Nephron progenitor cell (in vitro differentiated cells): ENCODE measurements at regions not wholly inside any gene's neighbourhood (a gene's known extent, or its start where the extent isn't known, plus 50 kb on each side); places are given as distances from the start of the nearest gene placed in this dataset.
A peak's percentile ranks its signal among the peaks of the same experiment; 100 is the strongest.

Experiments used
- DNase-seq: peaks from one replicate; pipeline ENCODE4 v3.0.0; 2021
- H3K27ac Mint-ChIP-seq: 2 replicates; pipeline ENCODE4 v1.8.0; 2021; ENCODE audit warnings: mild to moderate bottlenecking, moderate library complexity, mixed read lengths
- H3K27me3 Mint-ChIP-seq: 2 replicates; pipeline ENCODE4 v1.8.0; 2021; ENCODE audit warnings: mild to moderate bottlenecking, low read depth, mixed read lengths; ENCODE audit not compliant: poor library complexity
- H3K36me3 Mint-ChIP-seq: 2 replicates; pipeline ENCODE4 v1.8.0; 2021; ENCODE audit warnings: low read depth, mixed read lengths
- H3K4me1 Mint-ChIP-seq: 2 replicates; pipeline ENCODE4 v1.8.0; 2021; ENCODE audit warnings: mixed read lengths
- H3K4me3 Mint-ChIP-seq: 2 replicates; pipeline ENCODE4 v1.8.0; 2021; ENCODE audit warnings: mild to moderate bottlenecking, moderate library complexity, mixed read lengths
- H3K9me3 Mint-ChIP-seq: 2 replicates; pipeline ENCODE4 v1.8.0; 2021; ENCODE audit warnings: mild to moderate bottlenecking, moderate library complexity, mixed read lengths
- TF ChIP-seq, protein P1 (sequence below): fragments of 200-600 bp; sonication (generic); IDR thresholded peaks from 2 replicates; pipeline ENCODE4 v1.5.0; 2021; ENCODE audit warnings: antibody characterized with exemption

DNA sequence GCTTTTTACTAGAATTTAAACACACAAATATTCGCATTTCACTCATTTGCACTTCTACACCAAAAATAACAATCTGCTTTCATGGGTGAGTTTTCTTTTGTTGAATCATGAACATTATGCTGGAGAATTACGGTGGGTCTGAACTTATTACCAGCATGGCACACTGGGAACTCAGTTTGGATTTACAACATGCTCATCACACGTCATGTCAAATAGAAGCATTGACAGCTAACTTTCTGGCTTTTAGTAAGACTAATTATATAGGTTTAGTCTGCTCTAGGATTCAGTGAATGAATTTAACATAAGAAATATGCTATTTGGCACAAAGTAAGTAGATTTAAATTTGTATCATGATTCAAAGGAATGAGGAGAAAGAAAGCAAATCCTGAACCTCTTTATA is 290.4 kb downstream of the TMEM167A start:
- no peaks in the 10 kb centered on the region for H3K27me3 Mint-ChIP-seq
- H3K36me3 Mint-ChIP-seq = no peaks in the 10 kb centered on the region
- H3K9me3 Mint-ChIP-seq = no peaks in the 10 kb centered on the region
- no peak overlapping the region for H3K4me3 Mint-ChIP-seq
- no peak overlapping the region for H3K27ac Mint-ChIP-seq
- DNase-seq = no peak
- H3K4me1 Mint-ChIP-seq = no peaks in the 10 kb centered on the region
- TF ChIP-seq, protein P1, sequence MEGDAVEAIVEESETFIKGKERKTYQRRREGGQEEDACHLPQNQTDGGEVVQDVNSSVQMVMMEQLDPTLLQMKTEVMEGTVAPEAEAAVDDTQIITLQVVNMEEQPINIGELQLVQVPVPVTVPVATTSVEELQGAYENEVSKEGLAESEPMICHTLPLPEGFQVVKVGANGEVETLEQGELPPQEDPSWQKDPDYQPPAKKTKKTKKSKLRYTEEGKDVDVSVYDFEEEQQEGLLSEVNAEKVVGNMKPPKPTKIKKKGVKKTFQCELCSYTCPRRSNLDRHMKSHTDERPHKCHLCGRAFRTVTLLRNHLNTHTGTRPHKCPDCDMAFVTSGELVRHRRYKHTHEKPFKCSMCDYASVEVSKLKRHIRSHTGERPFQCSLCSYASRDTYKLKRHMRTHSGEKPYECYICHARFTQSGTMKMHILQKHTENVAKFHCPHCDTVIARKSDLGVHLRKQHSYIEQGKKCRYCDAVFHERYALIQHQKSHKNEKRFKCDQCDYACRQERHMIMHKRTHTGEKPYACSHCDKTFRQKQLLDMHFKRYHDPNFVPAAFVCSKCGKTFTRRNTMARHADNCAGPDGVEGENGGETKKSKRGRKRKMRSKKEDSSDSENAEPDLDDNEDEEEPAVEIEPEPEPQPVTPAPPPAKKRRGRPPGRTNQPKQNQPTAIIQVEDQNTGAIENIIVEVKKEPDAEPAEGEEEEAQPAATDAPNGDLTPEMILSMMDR = no peak

DNA sequence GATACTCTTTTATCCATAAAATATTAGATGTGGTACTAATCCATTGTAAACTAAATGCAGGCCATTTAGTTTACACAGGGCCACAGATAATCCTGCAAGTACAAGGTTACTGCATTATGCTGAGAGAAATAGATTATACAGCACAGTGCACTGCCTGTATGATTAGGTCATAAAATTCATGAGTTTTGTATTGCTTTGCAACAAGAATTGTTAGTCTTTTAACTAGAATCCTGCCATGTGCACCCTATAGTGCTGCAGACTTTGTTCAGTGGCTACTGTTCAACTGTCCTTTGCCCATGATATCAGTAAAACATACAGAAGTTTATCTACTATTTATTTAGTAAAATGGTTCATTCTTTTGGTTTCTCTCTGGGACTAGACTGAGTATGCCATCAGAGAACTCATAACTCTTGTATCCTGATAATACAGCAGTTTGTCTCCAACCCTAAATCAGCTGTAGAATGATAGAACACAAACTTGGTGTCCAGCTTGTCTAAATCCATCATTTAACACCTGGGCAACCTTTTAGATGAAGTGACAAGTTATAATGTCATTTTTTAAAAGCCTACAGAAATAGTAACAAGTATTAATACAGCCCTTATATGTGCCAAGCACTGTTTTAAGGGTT is 291.2 kb downstream of the TMEM167A start:
- no peak overlapping the region for H3K27ac Mint-ChIP-seq
- H3K27me3 Mint-ChIP-seq = no peaks in the 10 kb centered on the region
- H3K36me3 Mint-ChIP-seq = no peaks in the 10 kb centered on the region

DNA sequence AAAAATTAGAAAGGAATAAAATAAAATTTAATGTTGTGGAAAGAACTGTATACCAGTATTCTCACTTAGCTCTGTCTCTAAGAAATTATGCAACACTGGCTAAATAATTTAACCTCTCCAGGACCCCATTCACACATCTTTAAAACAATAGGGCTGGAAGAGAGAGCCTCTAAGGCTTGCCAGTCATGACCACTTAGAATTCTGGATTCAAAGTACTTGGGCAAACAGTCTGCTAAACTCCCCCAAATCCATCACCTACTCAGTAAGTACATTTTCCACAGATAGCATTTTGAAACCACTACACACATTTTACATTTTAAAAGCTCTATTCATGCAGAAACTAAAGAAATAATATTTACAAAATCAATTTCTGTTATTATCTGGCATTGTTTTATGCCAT is 291.7 kb downstream of the TMEM167A start:
- Mint-ChIP-seq H3K4me3 (no peak overlapping the region), H3K4me1 (no peaks in the 10 kb centered on the region), H3K27ac (no peak overlapping the region), H3K36me3 (no peaks in the 10 kb centered on the region), H3K27me3 (no peaks in the 10 kb centered on the region), H3K9me3 (no peaks in the 10 kb centered on the region)
- TF ChIP-seq, protein P1 = no peak
- DNase-seq = no peak

More for the DNA sequence above, 291.2 kb downstream of the TMEM167A start:
- Mint-ChIP-seq H3K4me1 (no peaks in the 10 kb centered on the region), H3K9me3 (no peaks in the 10 kb centered on the region), H3K4me3 (no peak overlapping the region)
- TF ChIP-seq, protein P1 = no peak
- no peak for DNase-seq

DNA sequence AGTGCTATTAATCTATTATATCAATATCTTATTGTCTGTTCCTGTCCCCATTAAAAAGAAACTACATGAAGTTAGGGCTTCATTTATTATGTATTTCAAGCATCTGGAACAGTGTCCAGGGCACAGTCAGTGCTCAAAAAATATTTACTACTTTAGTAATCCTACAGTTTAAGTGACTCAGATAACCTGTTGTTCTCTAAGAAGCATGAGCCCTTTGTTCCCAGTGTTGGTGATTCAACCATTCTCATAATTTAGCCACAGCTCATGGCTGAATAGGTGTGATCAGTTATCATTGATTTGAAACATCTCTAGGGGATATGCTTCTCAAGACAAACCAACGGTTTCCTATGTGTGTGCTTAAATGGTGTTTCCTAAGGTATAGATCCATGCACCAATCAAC is 292.7 kb downstream of the TMEM167A start:
- H3K27me3 Mint-ChIP-seq = no peaks in the 10 kb centered on the region
- H3K9me3 Mint-ChIP-seq = no peaks in the 10 kb centered on the region
- no peak for DNase-seq
- H3K4me1 Mint-ChIP-seq = no peaks in the 10 kb centered on the region
- no peak overlapping the region for H3K27ac Mint-ChIP-seq
- H3K4me3 Mint-ChIP-seq = no peak overlapping the region
- no peaks in the 10 kb centered on the region for H3K36me3 Mint-ChIP-seq
- TF ChIP-seq, protein P1 = no peak

DNA sequence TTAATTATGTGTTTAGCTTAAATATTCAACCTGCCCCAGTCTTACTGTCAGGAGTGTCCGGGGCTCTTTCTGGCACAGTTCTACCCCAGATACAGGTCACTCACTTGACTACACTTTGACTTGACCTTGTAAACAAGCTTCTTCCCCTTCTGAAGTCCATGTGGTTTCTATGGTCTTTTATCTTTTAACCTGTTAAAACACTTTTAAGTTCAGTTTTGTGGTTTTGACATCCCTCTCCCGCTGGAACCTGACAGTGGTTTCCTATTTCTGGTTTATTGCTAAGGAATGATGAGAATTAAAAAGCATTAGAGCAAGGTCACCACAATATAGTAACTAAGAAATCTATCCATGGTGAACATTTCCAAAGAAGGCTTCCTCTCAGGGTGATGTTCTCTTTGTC is 300.1 kb downstream of the TMEM167A start:
- TF ChIP-seq, protein P1 = no peak
- Mint-ChIP-seq H3K36me3 (no peaks in the 10 kb centered on the region), H3K4me1 (peaks cover 6% of the 10 kb centered on the region)

DNA sequence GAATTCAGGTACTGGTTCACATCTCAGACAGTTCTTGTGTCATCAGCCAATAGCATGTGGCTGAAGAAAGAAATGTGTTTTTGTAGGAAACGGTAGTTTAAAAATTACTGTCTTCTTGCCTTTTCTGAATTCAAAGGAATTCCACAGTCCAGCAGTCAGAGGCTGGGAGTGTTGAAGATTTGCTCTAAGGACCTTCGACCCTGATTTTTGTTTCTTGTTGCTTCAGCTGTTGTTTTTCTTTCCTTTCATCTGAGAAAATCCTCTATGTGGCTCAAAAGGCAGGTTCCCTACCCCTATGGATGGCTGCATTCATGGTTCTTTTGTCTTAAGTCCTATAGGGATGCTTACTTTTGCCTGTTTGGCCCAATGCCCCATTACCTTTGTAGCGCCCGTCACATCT is 304.9 kb downstream of the TMEM167A start:
- no peak overlapping the region for H3K4me3 Mint-ChIP-seq
- TF ChIP-seq, protein P1 = no peak
- peaks cover 31% of the 10 kb centered on the region for H3K36me3 Mint-ChIP-seq
- H3K9me3 Mint-ChIP-seq = peaks cover 56% of the 10 kb centered on the region
- peaks cover 7% of the 10 kb centered on the region for H3K4me1 Mint-ChIP-seq
- no peak for DNase-seq
- peak overlapping the region; percentile 76 for H3K27ac Mint-ChIP-seq
- peaks cover 5% of the 10 kb centered on the region for H3K27me3 Mint-ChIP-seq

More for the DNA sequence above, 300.1 kb downstream of the TMEM167A start:
- H3K27ac Mint-ChIP-seq = no peak overlapping the region
- no peaks in the 10 kb centered on the region for H3K27me3 Mint-ChIP-seq
- no peak overlapping the region for H3K4me3 Mint-ChIP-seq
- DNase-seq = no peak
- H3K9me3 Mint-ChIP-seq = peaks cover 9% of the 10 kb centered on the region
